AG09309 (cell line): ENCODE measurements at regions not wholly inside any gene's neighbourhood (a gene's known extent, or its start where the extent isn't known, plus 50 kb on each side); places are given as distances from the start of the nearest gene placed in this dataset.
"Not testable (repeated sequence)": the region's sequence is repeated elsewhere in the genome, so short reads cannot be mapped to it uniquely, and the experiment has no call there.

ENCODE experiments used
- DNase-seq: peaks from one replicate; pipeline ENCODE4 v3.0.0-alpha.2; 2010; ENCODE audit warnings: low read depth
- H3K4me3 ChIP-seq: 2 replicates; pipeline ENCODE4 v1.5.1; 2011; ENCODE audit warnings: mild to moderate bottlenecking, low read depth, low read length, moderate library complexity; ENCODE audit not compliant: control insufficient read depth
- CTCF ChIP-seq: IDR thresholded peaks from 2 replicates; pipeline ENCODE4 v1.5.1; 2011; ENCODE audit warnings: mild to moderate bottlenecking, low read depth, low read length, inconsistent platforms; ENCODE audit not compliant: insufficient read depth, control insufficient read depth; ENCODE audit errors: missing control alignments

- TF ChIP-seq CTCF: no peak
- no peak for DNase-seq
- no peak overlapping the region for H3K4me3 ChIP-seq
These were observed 151.6 kb upstream of the SYNPR start for GRCh38 chr3:63126530-63126929.

DNA sequence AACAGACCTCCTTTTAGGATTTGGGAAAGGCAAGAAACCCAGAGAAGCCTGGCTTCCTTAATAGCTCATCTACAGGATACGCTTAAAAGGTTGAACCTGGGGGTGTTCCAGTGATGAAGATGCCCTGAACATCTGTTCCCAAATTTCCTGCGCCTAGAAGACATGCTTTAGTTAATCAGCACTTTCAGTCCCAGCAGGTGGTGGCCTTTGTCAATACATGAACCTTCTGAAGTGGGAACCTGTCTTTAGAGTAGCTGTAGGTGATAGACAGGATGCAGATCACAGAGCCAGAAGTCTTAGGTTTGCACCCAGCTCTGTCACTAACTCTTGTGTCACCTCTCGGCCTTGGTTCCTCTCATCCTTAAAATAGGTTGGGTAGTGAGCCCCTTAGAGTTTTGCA, 149.7 kb upstream of the SYNPR start:
- no peak for DNase-seq

GRCh38 chr3:63130625-63131024, 147.5 kb upstream of the SYNPR start:
- H3K4me3 ChIP-seq: no peak overlapping the region
- no peak for TF ChIP-seq CTCF
- no peak for DNase-seq

More for the DNA sequence above, 149.7 kb upstream of the SYNPR start:
- H3K4me3 ChIP-seq: no peak overlapping the region
- no peak for TF ChIP-seq CTCF

GRCh38 chr3:63132461-63133250, 145.5 kb upstream of the SYNPR start:
- H3K4me3 ChIP-seq: no peak overlapping the region
- no peak for TF ChIP-seq CTCF
- DNase-seq: no peak

GRCh38 chr3:63135367-63135766, 142.7 kb upstream of the SYNPR start:
- TF ChIP-seq CTCF: no peak
- H3K4me3 ChIP-seq: no peak overlapping the region
- DNase-seq: no peak

DNA sequence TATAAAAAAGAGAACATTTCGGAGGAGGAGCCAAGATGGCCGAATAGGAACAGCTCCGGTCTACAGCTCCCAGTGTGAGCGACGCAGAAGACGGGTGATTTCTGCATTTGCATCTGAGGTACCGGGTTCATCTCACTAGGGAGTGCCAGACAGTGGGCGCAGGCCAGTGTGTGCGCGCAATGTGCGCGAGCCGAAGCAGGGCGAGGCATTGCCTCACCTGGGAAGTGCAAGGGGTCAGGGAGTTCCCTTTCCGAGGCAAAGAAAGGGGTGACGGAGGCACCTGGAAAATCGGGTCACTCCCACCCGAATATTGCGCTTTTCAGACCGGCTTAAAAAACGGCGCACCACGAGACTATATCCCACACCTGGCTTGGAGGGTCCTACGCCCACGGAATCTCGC, 141.9 kb upstream of the SYNPR start:
- H3K4me3 ChIP-seq, DNase-seq: not testable (repeated sequence)

DNA sequence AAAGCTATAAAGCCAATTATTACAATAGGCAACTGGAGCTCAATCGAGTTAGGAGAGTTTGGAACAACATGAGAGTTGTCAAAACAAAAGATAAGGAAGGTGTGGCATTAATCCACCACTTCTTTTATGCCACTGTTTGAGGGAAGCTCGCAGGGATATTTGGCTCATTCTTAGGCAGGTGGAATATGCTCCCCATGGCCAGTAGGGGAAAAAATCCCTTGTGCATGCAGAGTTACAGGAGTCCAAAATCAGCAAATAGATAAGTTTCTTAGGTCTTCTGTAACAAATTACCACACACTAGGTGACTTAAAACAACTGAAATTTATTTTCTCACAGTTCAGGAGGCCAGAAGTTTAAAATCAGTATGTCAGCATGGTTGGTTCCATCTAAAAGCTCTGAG, 135.4 kb upstream of the SYNPR start:
- no peak for TF ChIP-seq CTCF
- no peak for DNase-seq
- no peak overlapping the region for H3K4me3 ChIP-seq
